IPS-NIHi7 (cell line): ENCODE measurements at regions not wholly inside any gene's neighbourhood (a gene's known extent, or its start where the extent isn't known, plus 50 kb on each side); places are given as distances from the start of the nearest gene placed in this dataset.

Experiments
- DNase-seq: peaks from one replicate; pipeline ENCODE4 v3.0.0; 2012; ENCODE audit warnings: mixed read lengths; ENCODE audit errors: extremely low spot score

GRCh38 chr22:22802339-22802970, 85.2 kb upstream of the IGLL5 start:
- DNase-seq: no peak

- DNase-seq: no peak
Observed at GRCh38 chr22:22803285-22803853, 84.2 kb upstream of the IGLL5 start.

GRCh38 chr22:22810018-22810427, 77.6 kb upstream of the IGLL5 start:
- peak; percentile 86 for DNase-seq

- DNase-seq: no peak
Observed at GRCh38 chr22:22810471-22810870, 77.1 kb upstream of the IGLL5 start.

GRCh38 chr22:22811016-22812009, 76.3 kb upstream of the IGLL5 start:
- no peak for DNase-seq

GRCh38 chr22:22812031-22812905, 75.3 kb upstream of the IGLL5 start:
- no peak for DNase-seq

- no peak for DNase-seq
Observed at GRCh38 chr22:22813126-22814075, 74.2 kb upstream of the IGLL5 start.

- no peak for DNase-seq
Observed at GRCh38 chr22:22814666-22815396, 72.8 kb upstream of the IGLL5 start.

- no peak for DNase-seq
Observed at GRCh38 chr22:22815397-22816170, 72.0 kb upstream of the IGLL5 start.

GRCh38 chr22:22816171-22816514, 71.5 kb upstream of the IGLL5 start:
- no peak for DNase-seq

- DNase-seq: no peak
Observed at GRCh38 chr22:22816766-22817410, 70.7 kb upstream of the IGLL5 start.

- DNase-seq: peak; percentile 37
Observed at GRCh38 chr22:22817468-22818201, 70.0 kb upstream of the IGLL5 start.

GRCh38 chr22:22818202-22818538, 69.4 kb upstream of the IGLL5 start:
- DNase-seq: no peak

GRCh38 chr22:22818861-22819855, 68.5 kb upstream of the IGLL5 start:
- no peak for DNase-seq

GRCh38 chr22:22820076-22820475, 67.5 kb upstream of the IGLL5 start:
- no peak for DNase-seq

GRCh38 chr22:22820626-22821025, 67.0 kb upstream of the IGLL5 start:
- DNase-seq: no peak

- DNase-seq: no peak
Observed at GRCh38 chr22:22821340-22821739, 66.3 kb upstream of the IGLL5 start.
